ENCODE measurements at regions not wholly inside any gene's neighbourhood (a gene's known extent, or its start where the extent isn't known, plus 50 kb on each side); places are given as distances from the start of the nearest gene placed in this dataset.
"Not testable (repeated sequence)": the region's sequence is repeated elsewhere in the genome, so short reads cannot be mapped to it uniquely, and the experiment has no call there.

- DNase-seq, result no peak
These were observed 480.9 kb upstream of the FANCL start for GRCh38 chr2:58721912-58722591.

GRCh38 chr2:58720770-58721697, 479.9 kb upstream of the FANCL start:
- no peak for DNase-seq

- DNase-seq, result no peak
These were observed 479.1 kb upstream of the FANCL start for GRCh38 chr2:58720033-58720769.

GRCh38 chr2:58715344-58715743, 474.2 kb upstream of the FANCL start:
- no peak for DNase-seq

GRCh38 chr2:58714238-58714637, 473.1 kb upstream of the FANCL start:
- DNase-seq, result no peak

GRCh38 chr2:58710795-58711279, 469.7 kb upstream of the FANCL start:
- no peak for DNase-seq

- no peak for DNase-seq
These were observed 468.7 kb upstream of the FANCL start for GRCh38 chr2:58709687-58710354.

GRCh38 chr2:58709274-58709673, 468.1 kb upstream of the FANCL start:
- DNase-seq, result no peak

- DNase-seq, result no peak
These were observed 467.4 kb upstream of the FANCL start for GRCh38 chr2:58708565-58708964.

GRCh38 chr2:58702302-58702885, 461.3 kb upstream of the FANCL start:
- no peak for DNase-seq

- no peak for DNase-seq
These were observed 460.7 kb upstream of the FANCL start for GRCh38 chr2:58701688-58702301.

GRCh38 chr2:58700591-58700990, 459.5 kb upstream of the FANCL start:
- DNase-seq, result no peak

GRCh38 chr2:58699411-58699810, 458.3 kb upstream of the FANCL start:
- DNase-seq, result no peak

- DNase-seq, result no peak
These were observed 457.5 kb upstream of the FANCL start for GRCh38 chr2:58698620-58699019.

- not testable (repeated sequence) for DNase-seq
These were observed 453.0 kb upstream of the FANCL start for GRCh38 chr2:58694114-58694513.

GRCh38 chr2:58691041-58691440, 449.9 kb upstream of the FANCL start:
- not testable (repeated sequence) for DNase-seq

GRCh38 chr2:58688813-58689212, 447.7 kb upstream of the FANCL start:
- DNase-seq, result peak; percentile 87

GRCh38 chr2:58686776-58687175, 445.7 kb upstream of the FANCL start:
- no peak for DNase-seq

GRCh38 chr2:58680755-58681310, 439.7 kb upstream of the FANCL start:
- DNase-seq, result no peak

- DNase-seq, result no peak
These were observed 436.6 kb upstream of the FANCL start for GRCh38 chr2:58677748-58678147.

- no peak for DNase-seq
These were observed 430.6 kb upstream of the FANCL start for GRCh38 chr2:58671675-58672074.

GRCh38 chr2:58669998-58670397, 428.9 kb upstream of the FANCL start:
- no peak for DNase-seq

Measured in hematopoietic multipotent progenitor cell treated with erythropoietin and hydrocortisone succinate and interleukin-3 and kit ligand, for 8 days (in vitro differentiated cells).